ENCODE measurements at regions not wholly inside any gene's neighbourhood (a gene's known extent, or its start where the extent isn't known, plus 50 kb on each side); places are given as distances from the start of the nearest gene placed in this dataset.
A peak's percentile ranks its signal among the peaks of the same experiment; 100 is the strongest.

GRCh38 chr2:34979148-34979547, 1376.4 kb upstream of the CRIM1 start:
- peak in 3 of 5 donors; percentile 13 to 26 (median 18) for DNase-seq
- Histone ChIP-seq H3K4me1 (ENCODE audit: control insufficient read depth in 2 of 3, insufficient read depth in 2 of 3, low read depth in 1 of 3, low read length in 3 of 3) (no peaks in the 10 kb centered on the region), H3K27me3 (ENCODE audit: control insufficient read depth, insufficient read depth, low read length) (no peaks in the 10 kb centered on the region), H3K9ac (ENCODE audit: low read length in 3 of 3) (no peak overlapping the region), H3K36me3 (ENCODE audit: control insufficient read depth in 2 of 3, insufficient read depth in 3 of 3, low read length in 3 of 3) (no peaks in the 10 kb centered on the region), H3K9me3 (ENCODE audit: control insufficient read depth in 2 of 3, insufficient read depth in 1 of 3, low read length in 3 of 3) (no peaks in the 10 kb centered on the region), H3K4me3 (ENCODE audit: low read length in 3 of 3) (no peak overlapping the region), H3K27ac (ENCODE audit: low read depth in 2 of 2, low read length in 2 of 2) (no peak overlapping the region)
- no peak for FAIRE-seq
- intact Hi-C loops (cut with DNase I) = no loop called here
- no peak for TF ChIP-seq CTCF (IDR thresholded peaks at IDR 0.05; ENCODE audit: borderline replicate concordance, extremely low read depth, insufficient read depth)

GRCh38 chr2:34961822-34962221, 1362.7 kb upstream of the FAM98A start:
- DNase-seq (no peak), FAIRE-seq (no peak)
- no peaks in the 10 kb centered on the region for H3K27me3 ChIP-seq (ENCODE audit: control insufficient read depth, insufficient read depth, low read length)
- H3K9me3 ChIP-seq (ENCODE audit: control insufficient read depth in 2 of 3, insufficient read depth in 1 of 3, low read length in 3 of 3) = no peaks in the 10 kb centered on the region
- TF ChIP-seq CTCF (IDR thresholded peaks at IDR 0.05; ENCODE audit: borderline replicate concordance, extremely low read depth, insufficient read depth) = no peak
- H3K4me3 ChIP-seq (ENCODE audit: low read length in 3 of 3) = no peak overlapping the region
- H3K36me3 ChIP-seq (ENCODE audit: control insufficient read depth in 2 of 3, insufficient read depth in 3 of 3, low read length in 3 of 3) = no peaks in the 10 kb centered on the region
- H3K4me1 ChIP-seq (ENCODE audit: control insufficient read depth in 2 of 3, insufficient read depth in 2 of 3, low read depth in 1 of 3, low read length in 3 of 3) = no peaks in the 10 kb centered on the region
- intact Hi-C loops (cut with DNase I) = no loop called here
- H3K9ac ChIP-seq (ENCODE audit: low read length in 3 of 3) = no peak overlapping the region
- no peak overlapping the region for H3K27ac ChIP-seq (ENCODE audit: low read depth in 2 of 2, low read length in 2 of 2)

GRCh38 chr2:34954758-34955157, 1355.7 kb upstream of the FAM98A start:
- Histone ChIP-seq H3K9ac (ENCODE audit: low read length in 3 of 3) (no peak overlapping the region), H3K27me3 (ENCODE audit: control insufficient read depth, insufficient read depth, low read length) (no peaks in the 10 kb centered on the region), H3K27ac (ENCODE audit: low read depth in 2 of 2, low read length in 2 of 2) (no peak overlapping the region), H3K36me3 (ENCODE audit: control insufficient read depth in 2 of 3, insufficient read depth in 3 of 3, low read length in 3 of 3) (no peaks in the 10 kb centered on the region), H3K4me3 (ENCODE audit: low read length in 3 of 3) (no peak overlapping the region), H3K9me3 (ENCODE audit: control insufficient read depth in 2 of 3, insufficient read depth in 1 of 3, low read length in 3 of 3) (no peaks in the 10 kb centered on the region), H3K4me1 (ENCODE audit: control insufficient read depth in 2 of 3, insufficient read depth in 2 of 3, low read depth in 1 of 3, low read length in 3 of 3) (no peaks in the 10 kb centered on the region)
- TF ChIP-seq CTCF (IDR thresholded peaks at IDR 0.05; ENCODE audit: borderline replicate concordance, extremely low read depth, insufficient read depth) = no peak
- intact Hi-C loops (cut with DNase I) = no loop called here
- DNase-seq (no peak), FAIRE-seq (no peak)

GRCh38 chr2:34950797-34951196, 1351.7 kb upstream of the FAM98A start:
- no peak for TF ChIP-seq CTCF (IDR thresholded peaks at IDR 0.05; ENCODE audit: borderline replicate concordance, extremely low read depth, insufficient read depth)
- DNase-seq = no peak
- no peaks in the 10 kb centered on the region for H3K36me3 ChIP-seq (ENCODE audit: control insufficient read depth in 2 of 3, insufficient read depth in 3 of 3, low read length in 3 of 3)
- no peak overlapping the region for H3K4me3 ChIP-seq (ENCODE audit: low read length in 3 of 3)
- no peaks in the 10 kb centered on the region for H3K4me1 ChIP-seq (ENCODE audit: control insufficient read depth in 2 of 3, insufficient read depth in 2 of 3, low read depth in 1 of 3, low read length in 3 of 3)
- intact Hi-C loops (cut with DNase I) = no loop called here
- no peak overlapping the region for H3K9ac ChIP-seq (ENCODE audit: low read length in 3 of 3)
- FAIRE-seq = no peak
- no peaks in the 10 kb centered on the region for H3K27me3 ChIP-seq (ENCODE audit: control insufficient read depth, insufficient read depth, low read length)
- H3K9me3 ChIP-seq (ENCODE audit: control insufficient read depth in 2 of 3, insufficient read depth in 1 of 3, low read length in 3 of 3) = peaks cover 0 to 4% (median 0%) of the 10 kb centered on the region in 3 donors
- H3K27ac ChIP-seq (ENCODE audit: low read depth in 2 of 2, low read length in 2 of 2) = no peak overlapping the region

Measured in kidney (tissue), 13 donors.